CD1c-positive myeloid dendritic cell (primary cell): ENCODE measurements at regions not wholly inside any gene's neighbourhood (a gene's known extent, or its start where the extent isn't known, plus 50 kb on each side); places are given as distances from the start of the nearest gene placed in this dataset.
A peak's percentile ranks its signal among the peaks of the same experiment; 100 is the strongest.

Experiments used
- DNase-seq: peaks from one replicate; pipeline ENCODE4 v3.0.0-alpha.2; 2016; ENCODE audit errors: extremely low spot score

DNA sequence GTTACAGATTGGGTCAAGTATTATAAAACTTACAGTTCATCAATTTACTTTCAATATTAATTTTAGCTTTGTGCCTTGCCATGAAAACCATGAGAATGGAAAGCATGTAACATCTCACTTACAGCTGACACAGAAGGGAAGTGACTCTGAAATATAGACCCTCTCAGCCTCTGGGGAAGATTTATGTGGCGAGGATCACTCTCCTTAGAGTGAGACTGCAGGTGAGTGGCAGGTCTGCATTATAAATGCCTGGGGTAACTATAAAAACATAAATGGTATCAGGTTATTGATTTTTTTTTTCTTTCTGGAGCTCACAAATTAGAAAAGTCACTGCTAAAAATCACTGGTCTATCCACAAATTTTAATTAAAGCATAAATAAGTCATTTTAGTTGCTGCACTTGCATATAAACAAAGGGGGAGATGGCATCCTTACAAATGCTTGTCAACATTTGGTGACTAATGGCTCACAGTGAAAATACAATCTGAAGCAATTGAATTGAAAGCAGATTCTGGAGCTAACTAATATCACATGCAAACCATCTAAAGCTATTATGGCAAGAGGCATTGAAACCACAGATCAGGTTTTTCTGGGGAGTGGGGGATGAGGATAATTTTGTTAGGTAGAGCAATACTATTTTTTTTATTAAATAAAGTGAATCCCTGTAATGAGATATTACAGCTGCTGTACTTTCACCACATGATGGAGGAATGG is 200.9 kb downstream of the TM2D1 start:
- DNase-seq = no peak

DNA sequence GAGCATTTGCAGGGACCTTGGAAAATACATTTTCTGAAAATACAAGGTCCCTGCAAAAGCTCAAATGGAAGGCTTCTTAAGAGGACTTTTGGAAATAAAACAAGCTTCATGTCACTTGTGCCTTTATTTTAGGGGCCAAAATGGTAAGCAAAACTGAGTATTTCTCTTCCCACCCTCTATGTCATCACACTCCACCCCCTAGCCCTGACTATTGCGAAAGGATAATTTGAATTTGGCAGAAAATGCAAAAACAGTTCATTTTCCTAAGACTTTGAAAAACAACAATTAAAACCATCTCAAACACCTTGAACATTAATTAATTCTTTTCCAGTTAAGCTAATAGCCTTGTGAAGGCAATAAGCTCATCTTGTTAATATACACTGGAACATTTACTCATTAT is 201.7 kb downstream of the TM2D1 start:
- no peak for DNase-seq

DNA sequence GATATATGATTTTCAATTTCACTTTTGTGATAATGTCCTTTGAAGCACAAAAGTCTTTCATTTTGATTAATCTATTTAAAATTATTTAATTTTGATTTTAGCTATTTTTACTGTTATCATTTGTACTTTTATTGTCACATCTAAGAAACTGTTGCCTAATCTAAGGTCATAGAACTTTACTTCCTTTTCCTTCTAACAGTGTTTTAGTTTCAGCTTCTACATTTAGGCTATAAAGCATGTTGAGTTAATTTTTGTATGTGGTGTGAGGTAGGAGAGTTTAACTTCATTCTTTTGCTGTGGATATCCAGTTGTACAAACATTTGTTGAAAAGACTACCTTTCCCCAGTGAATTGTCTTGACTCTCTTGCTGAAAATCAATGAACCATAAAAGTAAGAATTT is 204.5 kb downstream of the TM2D1 start:
- peak; percentile 53 for DNase-seq

DNA sequence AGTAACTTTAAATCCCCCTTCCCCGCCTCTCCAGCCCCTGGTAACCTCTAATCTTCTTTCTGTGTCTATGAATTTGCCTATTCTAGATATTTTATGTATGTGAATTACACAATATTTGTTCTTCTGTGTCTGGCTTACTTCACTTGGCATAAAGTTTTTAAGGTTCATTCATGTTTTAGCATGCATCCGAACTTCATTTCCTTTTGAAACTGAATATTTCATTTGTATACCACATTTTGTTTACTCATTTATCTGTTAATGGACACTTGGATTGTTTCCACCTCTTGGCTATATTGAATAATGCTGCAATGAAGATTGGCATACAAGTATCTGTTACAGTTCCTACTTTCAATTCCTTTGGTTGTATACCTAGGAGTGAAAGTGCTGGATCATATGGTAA is 205.3 kb downstream of the TM2D1 start:
- peak; percentile 46 for DNase-seq

DNA sequence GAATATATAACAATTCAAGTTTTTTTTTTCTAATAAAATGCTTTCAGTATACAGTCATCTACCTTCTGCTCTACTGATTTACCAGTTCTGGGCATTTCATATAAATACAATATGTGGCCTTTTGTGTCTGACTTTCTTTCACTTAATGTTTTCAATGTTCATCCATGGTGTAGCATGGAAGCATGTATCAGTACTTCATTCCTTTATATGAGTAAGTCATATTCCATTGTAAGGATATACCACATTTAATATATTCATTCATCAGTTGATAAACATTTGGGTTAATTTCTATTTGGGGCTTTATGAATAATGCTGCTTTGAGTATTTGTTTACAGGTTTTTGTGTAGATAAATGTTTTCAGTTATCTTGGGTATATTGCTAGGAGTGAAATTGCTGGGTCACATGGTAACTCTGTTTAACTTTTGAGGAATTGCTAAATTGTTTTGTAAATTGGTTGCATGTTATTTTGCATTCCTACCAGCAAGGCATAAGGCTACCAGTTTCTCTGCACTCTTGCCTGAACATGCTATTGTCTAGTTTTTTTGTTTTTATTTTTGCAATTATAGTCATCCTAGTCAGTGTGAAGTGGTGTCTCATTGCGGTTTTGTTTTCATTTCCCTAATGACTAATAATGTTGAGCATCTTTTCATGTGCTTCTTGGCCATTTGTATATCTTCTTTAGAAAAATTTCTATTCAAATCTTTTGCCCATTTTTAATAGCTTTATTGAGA is 206.1 kb downstream of the TM2D1 start:
- peak; percentile 71 for DNase-seq

DNA sequence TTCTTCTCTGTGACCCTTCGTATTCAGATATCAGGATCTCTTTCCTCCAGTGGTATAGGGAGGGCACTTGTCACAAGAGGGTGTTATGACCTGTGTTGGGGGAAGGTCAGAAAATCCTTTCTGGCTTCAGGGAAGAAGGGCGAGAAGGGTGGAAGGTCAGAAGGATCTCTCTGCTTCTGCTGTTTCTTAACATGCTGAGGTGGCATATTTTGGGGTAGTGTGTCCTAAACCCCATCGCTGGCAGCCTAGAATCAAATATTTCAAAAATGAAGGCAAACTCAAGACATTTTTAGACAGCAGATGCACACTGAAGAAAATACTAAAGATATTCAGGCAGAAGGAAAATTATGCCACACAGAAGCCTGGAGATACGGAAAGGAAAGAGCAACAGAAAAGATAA is 207.6 kb downstream of the TM2D1 start:
- DNase-seq = no peak

DNA sequence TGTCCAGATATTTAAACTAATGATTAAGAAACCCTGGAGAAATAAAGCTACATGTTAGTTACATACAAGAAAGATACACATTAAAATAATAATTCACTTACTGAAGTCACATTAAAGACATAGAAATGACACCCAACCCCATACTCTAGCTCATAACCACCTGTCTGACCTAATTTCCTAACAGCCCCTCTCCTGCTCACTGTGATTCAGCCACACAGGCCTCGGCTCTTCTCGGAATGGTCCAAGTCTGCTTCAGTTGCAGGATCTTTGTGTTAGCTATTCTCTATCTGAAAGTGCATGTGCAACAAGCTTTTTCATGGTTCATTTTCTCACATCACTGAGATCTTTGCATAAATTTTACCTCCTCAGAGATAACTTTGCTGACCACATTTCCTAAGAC is 209.8 kb downstream of the TM2D1 start:
- DNase-seq = no peak
